ENCODE measurements at regions not wholly inside any gene's neighbourhood (a gene's known extent, or its start where the extent isn't known, plus 50 kb on each side); places are given as distances from the start of the nearest gene placed in this dataset.

DNA sequence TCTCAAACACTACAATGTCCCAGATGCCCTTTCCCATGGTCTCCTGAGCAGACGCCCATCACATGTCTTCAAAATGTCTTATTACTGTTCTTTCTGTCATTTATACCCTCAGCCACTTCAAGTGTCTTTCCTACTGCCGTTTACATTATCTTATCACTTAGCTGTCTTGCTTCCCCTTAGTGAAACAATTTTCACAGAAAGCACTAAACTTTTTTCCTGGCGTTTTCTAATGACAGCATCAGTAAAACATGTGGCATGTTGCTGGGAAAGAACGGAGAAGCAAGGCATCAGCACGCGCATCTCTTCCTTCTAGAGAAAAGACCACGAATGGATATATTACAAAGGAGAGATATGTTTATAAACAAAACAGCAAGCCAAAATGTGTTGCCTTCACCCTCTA, 189.7 kb upstream of the SLIT2 start:
- Mint-ChIP-seq H3K27ac (ENCODE audit: unreplicated experiment) (no peak overlapping the region), H3K9me3 (ENCODE audit: unreplicated experiment) (no peaks in the 10 kb centered on the region), H3K4me1 (ENCODE audit: low read depth, unreplicated experiment) (no peaks in the 10 kb centered on the region), H3K4me3 (ENCODE audit: unreplicated experiment) (no peak overlapping the region), H3K27me3 (ENCODE audit: unreplicated experiment) (no peaks in the 10 kb centered on the region), H3K36me3 (ENCODE audit: unreplicated experiment) (no peaks in the 10 kb centered on the region)
- no peak for DNase-seq
- TF ChIP-seq, protein P1, sequence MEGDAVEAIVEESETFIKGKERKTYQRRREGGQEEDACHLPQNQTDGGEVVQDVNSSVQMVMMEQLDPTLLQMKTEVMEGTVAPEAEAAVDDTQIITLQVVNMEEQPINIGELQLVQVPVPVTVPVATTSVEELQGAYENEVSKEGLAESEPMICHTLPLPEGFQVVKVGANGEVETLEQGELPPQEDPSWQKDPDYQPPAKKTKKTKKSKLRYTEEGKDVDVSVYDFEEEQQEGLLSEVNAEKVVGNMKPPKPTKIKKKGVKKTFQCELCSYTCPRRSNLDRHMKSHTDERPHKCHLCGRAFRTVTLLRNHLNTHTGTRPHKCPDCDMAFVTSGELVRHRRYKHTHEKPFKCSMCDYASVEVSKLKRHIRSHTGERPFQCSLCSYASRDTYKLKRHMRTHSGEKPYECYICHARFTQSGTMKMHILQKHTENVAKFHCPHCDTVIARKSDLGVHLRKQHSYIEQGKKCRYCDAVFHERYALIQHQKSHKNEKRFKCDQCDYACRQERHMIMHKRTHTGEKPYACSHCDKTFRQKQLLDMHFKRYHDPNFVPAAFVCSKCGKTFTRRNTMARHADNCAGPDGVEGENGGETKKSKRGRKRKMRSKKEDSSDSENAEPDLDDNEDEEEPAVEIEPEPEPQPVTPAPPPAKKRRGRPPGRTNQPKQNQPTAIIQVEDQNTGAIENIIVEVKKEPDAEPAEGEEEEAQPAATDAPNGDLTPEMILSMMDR (IDR thresholded peaks at IDR 0.05; ENCODE audit: partially characterized antibody, unreplicated experiment), result no peak

DNA sequence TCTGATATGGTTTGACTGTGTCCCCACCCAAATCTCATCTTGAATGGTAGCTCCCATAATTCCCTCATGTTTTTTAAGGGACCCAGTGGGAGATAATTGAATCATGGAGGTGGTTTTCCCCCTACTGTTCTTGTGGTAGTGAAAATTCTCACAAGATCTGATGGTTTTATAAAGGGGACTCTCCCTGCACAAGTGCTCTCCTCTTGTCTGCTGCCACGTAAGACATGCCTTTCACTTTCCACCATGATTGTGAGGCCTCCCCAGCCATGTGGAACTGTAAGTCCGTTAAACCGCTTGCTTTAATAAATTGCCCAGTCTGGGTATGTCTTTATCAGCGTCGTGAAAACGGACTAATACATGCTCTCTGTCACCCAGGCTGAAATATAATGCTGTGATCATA, 200.9 kb upstream of the SLIT2 start:
- H3K27me3 Mint-ChIP-seq (ENCODE audit: unreplicated experiment), result no peaks in the 10 kb centered on the region

DNA sequence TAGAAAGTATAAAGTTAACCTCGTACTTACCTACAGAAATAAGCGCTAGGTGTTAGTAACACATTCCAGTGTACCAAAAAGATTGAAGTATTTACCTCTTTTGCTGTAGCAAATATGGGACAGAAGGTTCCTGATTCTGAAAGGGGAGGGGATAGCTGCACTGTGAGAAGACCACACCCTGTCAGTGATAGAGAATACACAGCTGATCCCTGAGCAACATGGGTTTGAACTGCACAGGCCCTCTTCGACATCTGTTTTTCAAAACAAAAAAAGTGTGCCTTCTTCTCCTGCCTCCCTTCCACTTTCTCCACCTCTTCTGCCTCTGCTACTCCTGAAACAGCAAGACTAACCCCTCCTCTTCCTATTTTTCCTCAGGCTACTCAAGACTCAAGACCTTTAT, 201.8 kb upstream of the SLIT2 start:
- H3K27ac Mint-ChIP-seq (ENCODE audit: unreplicated experiment), result peak overlapping the region; percentile 74
- no peaks in the 10 kb centered on the region for H3K9me3 Mint-ChIP-seq (ENCODE audit: unreplicated experiment)

More for the DNA sequence above, 200.9 kb upstream of the SLIT2 start:
- Mint-ChIP-seq H3K4me3 (ENCODE audit: unreplicated experiment) (no peak overlapping the region), H3K9me3 (ENCODE audit: unreplicated experiment) (no peaks in the 10 kb centered on the region), H3K27ac (ENCODE audit: unreplicated experiment) (no peak overlapping the region), H3K36me3 (ENCODE audit: unreplicated experiment) (no peaks in the 10 kb centered on the region), H3K4me1 (ENCODE audit: low read depth, unreplicated experiment) (peaks cover 8% of the 10 kb centered on the region)
- DNase-seq, result no peak
- TF ChIP-seq, protein P1 (IDR thresholded peaks at IDR 0.05; ENCODE audit: partially characterized antibody, unreplicated experiment), result no peak

DNA sequence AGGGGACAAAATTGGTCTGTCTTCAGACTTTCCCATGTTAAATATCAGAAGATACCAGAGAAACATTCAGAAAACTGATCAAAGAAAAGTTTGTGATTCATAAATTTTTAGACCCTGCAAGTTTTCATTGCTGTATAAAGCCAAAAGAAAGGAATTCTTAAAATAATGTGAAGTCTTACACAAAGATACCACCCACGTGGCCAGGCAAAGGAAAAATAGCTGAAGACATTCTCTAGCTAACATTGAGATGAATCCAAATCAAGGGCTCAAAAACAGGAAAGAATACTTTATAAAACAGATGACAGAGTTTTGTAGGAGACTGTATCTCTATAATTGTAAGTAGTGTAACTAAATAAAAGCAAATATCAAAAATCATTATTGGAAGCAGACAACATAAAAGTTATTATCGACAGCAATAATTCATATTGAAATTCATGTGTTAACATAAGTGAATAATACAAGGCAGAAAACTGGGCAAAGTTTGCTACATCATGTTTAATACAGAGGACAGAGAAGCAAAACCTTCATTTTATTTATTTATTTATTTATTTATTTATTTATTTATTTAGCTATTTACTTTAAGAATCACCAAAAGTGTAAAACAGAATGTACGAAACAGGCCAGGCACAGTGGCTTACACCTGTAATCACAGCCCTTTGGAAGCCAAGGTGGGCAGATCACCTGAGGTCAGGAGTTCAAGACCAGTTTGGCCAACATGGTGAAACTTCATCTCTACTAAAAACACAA, 204.6 kb upstream of the SLIT2 start:
- TF ChIP-seq, protein P1 (IDR thresholded peaks at IDR 0.05; ENCODE audit: partially characterized antibody, unreplicated experiment), result no peak
- H3K27ac Mint-ChIP-seq (ENCODE audit: unreplicated experiment), result no peak overlapping the region
- H3K9me3 Mint-ChIP-seq (ENCODE audit: unreplicated experiment), result no peaks in the 10 kb centered on the region
- H3K36me3 Mint-ChIP-seq (ENCODE audit: unreplicated experiment), result no peaks in the 10 kb centered on the region
- H3K27me3 Mint-ChIP-seq (ENCODE audit: unreplicated experiment), result peaks cover 2% of the 10 kb centered on the region
- no peak overlapping the region for H3K4me3 Mint-ChIP-seq (ENCODE audit: unreplicated experiment)
- peaks cover 11% of the 10 kb centered on the region for H3K4me1 Mint-ChIP-seq (ENCODE audit: low read depth, unreplicated experiment)
- DNase-seq, result no peak

More for the DNA sequence above, 201.8 kb upstream of the SLIT2 start:
- no peaks in the 10 kb centered on the region for H3K27me3 Mint-ChIP-seq (ENCODE audit: unreplicated experiment)
- DNase-seq, result no peak
- H3K36me3 Mint-ChIP-seq (ENCODE audit: unreplicated experiment), result no peaks in the 10 kb centered on the region
- TF ChIP-seq, protein P1 (IDR thresholded peaks at IDR 0.05; ENCODE audit: partially characterized antibody, unreplicated experiment), result no peak
- H3K4me1 Mint-ChIP-seq (ENCODE audit: low read depth, unreplicated experiment), result peaks cover 11% of the 10 kb centered on the region
- H3K4me3 Mint-ChIP-seq (ENCODE audit: unreplicated experiment), result no peak overlapping the region

DNA sequence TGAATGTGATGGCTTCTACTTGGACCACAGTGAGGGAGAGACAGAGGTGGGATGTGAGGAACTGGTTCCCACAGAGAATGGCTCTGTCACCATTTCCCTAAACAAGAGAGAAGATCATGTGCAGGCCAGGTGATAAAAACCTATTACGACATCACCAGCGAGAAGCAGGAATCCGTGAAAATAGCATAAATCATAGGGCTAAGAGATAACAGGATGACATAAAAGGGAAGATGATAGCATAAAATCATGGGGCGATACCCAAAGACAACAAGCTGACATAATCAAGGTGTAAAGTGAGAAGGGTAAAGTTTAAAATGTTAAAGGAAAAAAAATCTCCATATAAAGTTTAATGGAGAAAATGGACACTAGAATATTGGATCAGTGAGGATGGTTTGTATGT, 205.5 kb upstream of the SLIT2 start:
- H3K4me3 Mint-ChIP-seq (ENCODE audit: unreplicated experiment), result no peak overlapping the region
- no peak overlapping the region for H3K27ac Mint-ChIP-seq (ENCODE audit: unreplicated experiment)
- H3K4me1 Mint-ChIP-seq (ENCODE audit: low read depth, unreplicated experiment), result peaks cover 11% of the 10 kb centered on the region
- H3K9me3 Mint-ChIP-seq (ENCODE audit: unreplicated experiment), result no peaks in the 10 kb centered on the region
- TF ChIP-seq, protein P1 (IDR thresholded peaks at IDR 0.05; ENCODE audit: partially characterized antibody, unreplicated experiment), result no peak
- peaks cover 2% of the 10 kb centered on the region for H3K27me3 Mint-ChIP-seq (ENCODE audit: unreplicated experiment)
- H3K36me3 Mint-ChIP-seq (ENCODE audit: unreplicated experiment), result no peaks in the 10 kb centered on the region
- DNase-seq, result no peak

All from glutamatergic neuron (in vitro differentiated cells).